ENCODE measurements at regions not wholly inside any gene's neighbourhood (a gene's known extent, or its start where the extent isn't known, plus 50 kb on each side); places are given as distances from the start of the nearest gene placed in this dataset.
"Not testable (repeated sequence)": the region's sequence is repeated elsewhere in the genome, so short reads cannot be mapped to it uniquely, and the experiment has no call there.

- Histone ChIP-seq H3K36me3 (ENCODE audit: control insufficient read depth, low read length) (no peaks in the 10 kb centered on the region), H4K20me1 (ENCODE audit: control insufficient read depth, insufficient read depth, low read depth, low read length) (no peaks in the 10 kb centered on the region)
Observed at GRCh38 chr6:2324166-2324953, 79.0 kb upstream of the GMDS start.

GRCh38 chr6:2317498-2317897, 72.1 kb upstream of the GMDS start:
- not testable (repeated sequence) for H4K20me1 ChIP-seq (ENCODE audit: control insufficient read depth, insufficient read depth, low read depth, low read length); H3K9me2 ChIP-seq (replicated peaks; ENCODE audit: control insufficient read depth, low read length); H3K36me3 ChIP-seq (ENCODE audit: control insufficient read depth, low read length); H3K4me1 ChIP-seq (ENCODE audit: control insufficient read depth, low read length); H3K79me2 ChIP-seq (ENCODE audit: control insufficient read depth, low read length); H3K27me3 ChIP-seq (ENCODE audit: control insufficient read depth, low read length); H3F3A ChIP-seq (ENCODE audit: control insufficient read depth, insufficient read depth); H3K9me3 ChIP-seq (ENCODE audit: control insufficient read depth, insufficient read depth, low read length); H3K4me3 ChIP-seq (ENCODE audit: low read length); H3K4me2 ChIP-seq (ENCODE audit: low read length); H3K27ac ChIP-seq (ENCODE audit: low read depth, low read length)

More at GRCh38 chr6:2324166-2324953, 79.0 kb upstream of the GMDS start:
- no peaks in the 10 kb centered on the region for H3K9me3 ChIP-seq (ENCODE audit: control insufficient read depth, insufficient read depth, low read length)
- no peak overlapping the region for H3K4me2 ChIP-seq (ENCODE audit: low read length)
- H3K9me2 ChIP-seq (replicated peaks; ENCODE audit: control insufficient read depth, low read length), result no peaks in the 10 kb centered on the region
- TF ChIP-seq EZH2phosphoT487 (IDR thresholded peaks at IDR 0.05; ENCODE audit: borderline replicate concordance, low read length) (no peak), CTCF (IDR thresholded peaks at IDR 0.05; ENCODE audit: low read depth, low read length, poor library complexity, severe bottlenecking) (no peak)
- H3K27ac ChIP-seq (ENCODE audit: low read depth, low read length), result no peak overlapping the region
- H3K79me2 ChIP-seq (ENCODE audit: control insufficient read depth, low read length), result no peaks in the 10 kb centered on the region
- no peak overlapping the region for H3K4me3 ChIP-seq (ENCODE audit: low read length)
- H3F3A ChIP-seq (ENCODE audit: control insufficient read depth, insufficient read depth), result no peaks in the 10 kb centered on the region
- H3K4me1 ChIP-seq (ENCODE audit: control insufficient read depth, low read length), result no peaks in the 10 kb centered on the region
- H3K27me3 ChIP-seq (ENCODE audit: control insufficient read depth, low read length), result no peaks in the 10 kb centered on the region

GRCh38 chr6:2314641-2315040, 69.2 kb upstream of the GMDS start:
- Histone ChIP-seq H3K4me1 (ENCODE audit: control insufficient read depth, low read length) (no peaks in the 10 kb centered on the region), H3K36me3 (ENCODE audit: control insufficient read depth, low read length) (no peaks in the 10 kb centered on the region), H3K4me3 (ENCODE audit: low read length) (no peak overlapping the region), H3K27me3 (ENCODE audit: control insufficient read depth, low read length) (no peaks in the 10 kb centered on the region), H3F3A (ENCODE audit: control insufficient read depth, insufficient read depth) (no peaks in the 10 kb centered on the region), H3K9me2 (replicated peaks; ENCODE audit: control insufficient read depth, low read length) (no peaks in the 10 kb centered on the region), H3K4me2 (ENCODE audit: low read length) (no peak overlapping the region), H3K79me2 (ENCODE audit: control insufficient read depth, low read length) (no peaks in the 10 kb centered on the region), H4K20me1 (ENCODE audit: control insufficient read depth, insufficient read depth, low read depth, low read length) (no peaks in the 10 kb centered on the region), H3K27ac (ENCODE audit: low read depth, low read length) (no peak overlapping the region), H3K9me3 (ENCODE audit: control insufficient read depth, insufficient read depth, low read length) (no peaks in the 10 kb centered on the region)
- TF ChIP-seq EZH2phosphoT487 (IDR thresholded peaks at IDR 0.05; ENCODE audit: borderline replicate concordance, low read length) (no peak), CTCF (IDR thresholded peaks at IDR 0.05; ENCODE audit: low read depth, low read length, poor library complexity, severe bottlenecking) (no peak)

- TF ChIP-seq EZH2phosphoT487 (IDR thresholded peaks at IDR 0.05; ENCODE audit: borderline replicate concordance, low read length) (no peak), CTCF (IDR thresholded peaks at IDR 0.05; ENCODE audit: low read depth, low read length, poor library complexity, severe bottlenecking) (no peak)
- Histone ChIP-seq H3K9me2 (replicated peaks; ENCODE audit: control insufficient read depth, low read length) (no peaks in the 10 kb centered on the region), H3K79me2 (ENCODE audit: control insufficient read depth, low read length) (no peaks in the 10 kb centered on the region), H3K27ac (ENCODE audit: low read depth, low read length) (no peak overlapping the region), H3K36me3 (ENCODE audit: control insufficient read depth, low read length) (no peaks in the 10 kb centered on the region), H3K4me2 (ENCODE audit: low read length) (no peak overlapping the region), H3K9me3 (ENCODE audit: control insufficient read depth, insufficient read depth, low read length) (no peaks in the 10 kb centered on the region), H4K20me1 (ENCODE audit: control insufficient read depth, insufficient read depth, low read depth, low read length) (no peaks in the 10 kb centered on the region), H3F3A (ENCODE audit: control insufficient read depth, insufficient read depth) (no peaks in the 10 kb centered on the region), H3K4me1 (ENCODE audit: control insufficient read depth, low read length) (no peaks in the 10 kb centered on the region), H3K27me3 (ENCODE audit: control insufficient read depth, low read length) (no peaks in the 10 kb centered on the region), H3K4me3 (ENCODE audit: low read length) (no peak overlapping the region)
Observed at GRCh38 chr6:2310042-2310441, 64.6 kb upstream of the GMDS start.

Measured in DOHH2 (cell line).